HG03095 (cell line): ENCODE measurements at regions not wholly inside any gene's neighbourhood (a gene's known extent, or its start where the extent isn't known, plus 50 kb on each side); places are given as distances from the start of the nearest gene placed in this dataset.

ENCODE experiments used
- ATAC-seq: cut with Tn5 transposase; IDR thresholded peaks from one replicate; pipeline ENCODE4 v1.9.1; 2021; ENCODE audit warnings: moderate library complexity; ENCODE audit not compliant: unreplicated experiment

DNA sequence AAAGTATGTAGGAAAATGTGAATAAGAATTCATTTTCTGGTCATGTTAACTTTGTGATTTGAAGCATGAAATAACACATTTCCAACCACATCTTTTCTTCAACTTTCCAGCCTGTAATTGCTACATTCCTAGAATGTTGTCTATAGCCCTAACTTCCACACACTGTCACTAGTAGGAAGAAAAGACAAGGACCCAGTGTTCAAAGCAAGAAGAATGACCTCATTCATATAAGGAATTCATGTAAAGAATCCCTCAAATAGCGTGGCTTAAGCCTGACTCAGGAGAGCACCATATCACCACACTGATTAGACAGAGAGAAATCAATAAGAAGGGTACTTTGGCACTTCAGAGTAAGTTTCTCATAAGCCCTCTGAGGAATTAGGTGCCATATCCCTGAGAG, 318.7 kb upstream of the CHRM2 start:
- no peak for ATAC-seq

DNA sequence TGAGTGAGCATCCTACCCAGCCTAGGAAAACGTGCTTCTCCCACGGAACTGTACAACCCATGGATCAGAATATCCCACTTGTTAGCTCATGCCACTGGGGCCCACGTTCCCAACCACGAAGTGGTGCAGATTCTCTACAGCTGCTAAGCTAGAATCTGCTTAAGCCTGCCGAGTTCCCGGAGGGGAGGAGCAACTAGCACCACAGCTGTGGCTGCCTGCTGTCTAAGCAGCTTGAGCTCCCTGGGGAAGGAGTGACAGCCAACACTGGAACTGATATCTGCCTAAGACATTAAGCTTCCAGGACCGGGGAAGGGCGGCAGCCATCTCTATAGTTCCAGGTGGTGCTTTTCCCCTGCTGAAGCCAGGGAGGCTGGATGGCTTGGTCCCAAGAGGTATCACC, 334.7 kb upstream of the CHRM2 start:
- no peak for ATAC-seq

DNA sequence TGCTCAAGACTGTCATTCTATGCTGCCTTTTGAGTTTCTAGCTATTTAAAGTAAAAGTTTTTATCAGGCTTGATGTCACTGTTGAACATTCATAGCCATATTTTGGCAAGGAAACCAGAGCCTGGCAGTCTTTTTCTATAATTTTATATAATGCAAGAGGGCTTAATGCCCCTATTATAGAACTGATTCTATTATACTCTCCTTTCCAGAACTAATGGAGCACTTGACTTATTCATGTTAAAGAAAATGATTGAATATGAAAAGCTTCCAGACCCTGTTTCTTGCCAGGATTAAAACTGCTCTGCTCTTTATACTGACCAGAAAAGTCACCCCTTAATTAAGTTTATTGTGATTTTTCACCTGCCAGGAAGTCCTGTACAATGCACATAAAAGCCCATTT, 337.6 kb upstream of the CHRM2 start:
- ATAC-seq, result no peak

DNA sequence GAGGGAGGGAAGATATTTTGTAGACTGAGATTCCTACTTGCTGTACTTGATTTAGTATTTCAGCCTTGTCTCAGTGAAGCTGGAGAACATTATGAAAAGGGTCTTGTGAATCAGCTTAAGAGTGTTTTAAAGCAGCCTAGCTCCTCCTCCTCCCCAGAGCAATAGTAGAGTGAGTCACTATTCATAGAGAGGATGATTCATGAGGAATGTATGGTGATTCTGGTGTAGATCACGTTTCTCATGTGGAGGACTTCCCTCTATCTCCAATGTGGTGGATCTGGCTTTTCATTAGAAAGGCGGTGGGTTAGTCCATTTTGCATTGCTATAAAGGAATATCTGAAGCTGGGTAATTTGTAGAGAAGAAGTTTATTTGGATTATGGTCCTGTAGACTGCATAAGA, 340.1 kb upstream of the CHRM2 start:
- ATAC-seq, result no peak

GRCh38 chr7:136527554-136527953, 340.9 kb upstream of the CHRM2 start:
- ATAC-seq, result no peak

- ATAC-seq, result no peak
These were observed 341.9 kb upstream of the CHRM2 start for GRCh38 chr7:136526408-136527105.

- no peak for ATAC-seq
These were observed 344.9 kb upstream of the CHRM2 start for GRCh38 chr7:136523571-136523970.

DNA sequence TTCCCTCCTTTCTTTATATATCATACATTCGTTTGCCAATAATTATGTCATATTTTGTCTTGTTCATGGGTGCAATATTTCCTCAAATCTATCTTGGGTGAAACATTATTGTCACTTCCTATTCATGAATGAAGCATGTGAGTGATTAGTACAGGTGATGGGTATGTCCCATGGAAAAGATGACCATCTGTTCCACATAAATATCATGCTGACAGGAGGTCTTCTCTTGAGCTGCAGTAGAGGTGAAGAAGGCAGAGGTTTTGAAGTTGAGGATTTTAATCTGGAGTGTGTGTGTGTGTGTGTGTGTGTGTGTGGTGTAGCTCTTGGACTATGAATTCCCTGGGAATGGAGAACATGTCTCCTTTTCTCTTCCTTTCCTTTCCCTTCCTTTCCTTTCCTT, 350.5 kb upstream of the CHRM2 start:
- ATAC-seq, result no peak

DNA sequence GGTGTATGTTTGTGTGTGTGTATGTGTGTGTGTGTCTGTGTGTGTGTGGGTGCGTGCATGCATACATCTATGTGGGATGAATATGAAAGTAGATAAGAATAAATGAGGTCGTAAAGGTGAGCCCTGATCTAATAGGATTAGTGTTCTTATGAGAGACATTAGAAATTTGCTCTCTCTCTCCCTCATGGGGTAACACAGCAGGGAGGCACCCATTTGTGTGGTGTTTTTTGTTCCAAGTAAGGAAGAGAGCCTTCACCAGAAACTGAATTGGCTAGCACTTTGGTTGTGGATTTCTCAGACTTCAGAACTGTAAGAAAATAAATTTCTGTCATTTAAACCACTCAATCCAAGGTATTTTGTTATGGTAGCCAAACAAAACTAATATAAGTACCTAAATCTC, 353.7 kb upstream of the CHRM2 start:
- no peak for ATAC-seq

- ATAC-seq, result no peak
These were observed 354.7 kb upstream of the CHRM2 start for GRCh38 chr7:136513744-136514143.

- ATAC-seq, result no peak
These were observed 359.0 kb upstream of the CHRM2 start for GRCh38 chr7:136509466-136509865.

DNA sequence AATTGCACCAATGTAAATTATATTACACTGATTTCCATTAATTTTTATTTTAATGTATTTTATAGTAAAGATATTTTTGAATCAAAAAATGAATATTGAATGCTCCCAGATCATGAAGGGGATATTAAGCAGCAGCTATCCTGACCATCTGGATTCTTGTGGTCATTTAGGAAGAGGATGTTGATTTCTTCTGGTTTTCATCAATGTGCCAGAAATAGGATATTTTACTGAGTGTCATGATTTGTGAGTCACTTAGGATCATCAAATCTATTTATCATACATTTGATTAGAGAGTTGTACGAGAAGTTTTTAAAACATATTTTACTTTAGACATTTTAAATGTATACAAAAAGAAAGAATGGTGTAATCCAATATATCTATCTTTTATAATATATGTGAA, 366.3 kb upstream of the CHRM2 start:
- ATAC-seq, result no peak

DNA sequence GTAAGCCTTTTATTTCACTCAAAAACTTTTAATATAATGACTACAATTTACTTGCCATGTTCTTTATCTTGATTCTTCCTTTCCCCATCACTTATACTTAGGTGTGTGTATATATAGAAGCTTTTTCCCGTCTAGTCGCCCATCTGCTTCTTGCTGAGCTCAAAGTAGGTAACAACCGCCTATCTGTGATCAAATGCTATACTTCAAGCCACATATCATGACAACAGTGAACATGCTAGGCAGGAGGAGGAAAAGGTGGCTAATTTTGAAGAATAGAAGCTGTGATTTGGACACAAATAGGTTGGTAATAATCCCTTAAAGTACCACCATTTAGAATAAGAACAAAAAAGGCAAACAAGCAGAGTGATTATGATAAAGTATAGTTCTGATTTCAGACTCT, 367.3 kb upstream of the CHRM2 start:
- no peak for ATAC-seq

DNA sequence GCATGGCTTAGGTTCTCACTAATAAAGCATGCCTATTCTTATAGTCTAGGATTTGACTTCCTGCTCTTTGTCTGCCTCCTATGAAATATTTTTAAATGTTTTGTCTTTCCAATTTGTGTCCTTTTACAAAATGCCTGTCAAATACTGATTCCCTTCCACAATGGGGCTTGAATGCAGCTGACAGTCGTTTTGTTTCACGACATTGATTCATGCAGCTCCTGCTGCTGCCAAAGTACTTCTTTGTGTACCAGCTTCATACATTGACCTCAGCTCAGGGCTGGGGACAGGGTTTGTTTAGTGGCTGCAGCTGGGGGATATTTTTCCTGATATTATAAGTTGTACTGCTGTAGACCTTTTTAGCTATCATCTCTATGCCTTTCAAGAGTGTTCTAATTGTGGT, 371.9 kb upstream of the CHRM2 start:
- ATAC-seq, result no peak

GRCh38 chr7:136495081-136495480, 373.4 kb upstream of the CHRM2 start:
- ATAC-seq, result no peak

GRCh38 chr7:136492366-136492765, 376.1 kb upstream of the CHRM2 start:
- ATAC-seq, result no peak

DNA sequence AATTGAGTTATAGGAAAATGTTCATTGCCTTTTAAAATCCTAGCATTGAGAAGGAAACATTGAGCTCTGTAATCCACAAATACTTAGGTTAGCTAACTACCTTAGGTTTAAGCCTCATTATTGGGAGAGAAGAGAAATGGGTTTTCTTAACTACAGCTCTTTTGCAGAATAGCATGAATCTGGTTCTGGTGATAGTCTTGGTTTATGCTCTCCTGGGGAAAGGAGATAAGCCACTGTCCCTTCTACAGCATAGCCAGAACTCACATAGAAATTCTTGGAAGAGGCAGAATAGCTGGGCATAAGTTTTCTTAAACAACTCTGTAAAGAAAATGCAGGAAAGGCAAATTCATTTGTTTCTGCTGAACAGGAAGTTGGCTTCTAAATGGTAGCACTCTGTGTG, 378.6 kb upstream of the CHRM2 start:
- ATAC-seq, result no peak

DNA sequence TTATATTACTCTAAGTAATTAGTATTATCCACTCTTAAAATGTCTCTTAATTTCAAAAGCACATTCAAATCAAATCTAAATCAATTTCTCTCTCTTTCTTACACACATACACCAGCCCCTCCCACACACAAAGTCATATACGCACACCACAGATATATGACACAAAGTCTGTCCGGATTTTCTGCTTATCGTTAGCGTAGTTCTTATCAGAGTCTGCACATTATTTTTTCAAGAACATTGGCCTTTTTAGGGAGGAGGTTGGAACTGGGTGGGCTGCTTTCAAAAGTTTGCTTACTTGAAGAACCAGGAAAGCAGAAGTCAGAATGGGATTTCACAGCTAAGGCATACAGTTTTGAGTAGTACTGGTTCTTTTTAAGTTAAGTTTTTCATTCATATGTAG, 387.6 kb upstream of the CHRM2 start:
- no peak for ATAC-seq

DNA sequence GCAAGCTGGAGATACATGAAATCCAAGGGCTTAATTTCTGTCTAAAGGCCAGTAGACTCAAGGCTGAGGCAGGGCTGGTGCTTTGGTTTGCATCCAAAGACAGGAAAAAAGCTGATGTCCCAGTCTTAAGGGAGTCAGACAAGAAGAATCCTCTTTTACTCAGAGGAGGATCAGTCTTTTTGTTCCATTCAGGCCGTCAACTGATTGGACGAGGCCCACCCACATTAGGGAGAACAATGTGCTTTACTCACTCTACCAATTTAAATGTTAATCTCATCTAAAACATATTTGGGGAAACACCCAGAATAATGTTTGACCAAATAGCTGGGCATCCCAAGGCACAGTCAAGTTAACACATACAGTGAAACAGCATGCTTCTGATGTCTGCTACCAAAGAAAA, 388.5 kb upstream of the CHRM2 start:
- no peak for ATAC-seq

DNA sequence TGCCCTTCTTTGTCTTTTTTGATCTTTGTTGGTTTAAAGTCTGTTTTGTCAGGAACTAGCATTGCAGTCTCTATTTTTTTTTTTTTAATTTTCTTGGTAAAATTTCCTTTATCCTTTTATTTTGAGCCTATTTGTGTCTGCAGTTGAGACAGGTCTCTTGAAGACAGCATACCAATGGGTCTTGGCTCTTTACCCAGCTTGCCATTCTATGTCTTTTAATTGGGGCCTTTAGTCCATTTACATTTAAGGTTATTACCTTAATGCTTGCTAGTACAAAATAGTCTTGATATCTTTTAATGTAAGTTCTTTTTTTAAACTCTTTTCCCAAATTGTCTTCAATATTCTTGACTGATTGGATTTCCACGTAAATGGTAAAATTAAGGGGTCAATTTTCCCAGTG, 398.3 kb upstream of the CHRM2 start:
- ATAC-seq, result no peak

- ATAC-seq, result no peak
These were observed 415.5 kb upstream of the CHRM2 start for GRCh38 chr7:136452949-136453348.

- no peak for ATAC-seq
These were observed 421.7 kb upstream of the CHRM2 start for GRCh38 chr7:136446751-136447150.

DNA sequence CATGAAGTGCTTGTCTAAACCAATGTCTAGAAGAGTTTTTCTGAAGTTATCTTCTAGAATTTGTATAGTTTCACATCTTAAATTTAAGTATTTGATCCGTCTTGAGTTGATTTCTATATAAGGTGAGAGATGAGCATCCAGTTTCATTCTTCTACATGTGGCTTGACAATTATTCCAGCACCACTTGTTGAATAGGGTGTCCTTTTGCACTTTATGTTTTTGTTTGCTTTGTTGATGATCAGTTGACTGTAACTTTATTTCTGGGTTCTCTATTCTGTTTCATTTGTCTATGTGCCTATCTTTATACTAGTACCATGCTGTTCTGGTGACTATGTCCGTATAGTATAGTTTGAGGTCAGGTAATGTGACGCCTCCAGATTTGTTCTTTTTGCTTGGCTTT, 426.6 kb upstream of the CHRM2 start:
- no peak for ATAC-seq
